K562 (cell line): ENCODE measurements at regions not wholly inside any gene's neighbourhood (a gene's known extent, or its start where the extent isn't known, plus 50 kb on each side); places are given as distances from the start of the nearest gene placed in this dataset.

Source experiments
- HOMEZ ChIP-seq: fragments of 250-450 bp; sonication (Bioruptor Pico); IDR thresholded peaks from 2 replicates; pipeline ENCODE4 v1.4.0; 2020; ENCODE audit warnings: mild to moderate bottlenecking, moderate library complexity
- ID3 ChIP-seq, 2 experiments: fragments of 250-450 bp in 1 of 2; fragments of 450-650 bp in 1 of 2; sonication (Bioruptor Pico) in 1 of 2; IDR thresholded peaks; 2 replicates each; pipeline versions ENCODE4 v1.6.1 to v1.8.0; 2016 to 2021; ENCODE audit warnings: mild to moderate bottlenecking in 2 of 2, moderate library complexity in 2 of 2, missing compliant biosample characterization in 1 of 2, missing genetic modification characterization in 1 of 2

- TF ChIP-seq HOMEZ (CRISPR knock-in tag) (no peak), ID3 (CRISPR knock-in tag; IDR thresholded peaks at IDR 0.05) (no peak), ID3 (tag; IDR thresholded peaks at IDR 0.05) (no peak)
Measured at GRCh38 chr10:78290131-78290750, 256.6 kb downstream of the RPS24 start.
